Nucleus accumbens (tissue), 56 donors: ENCODE measurements at regions not wholly inside any gene's neighbourhood (a gene's known extent, or its start where the extent isn't known, plus 50 kb on each side); places are given as distances from the start of the nearest gene placed in this dataset.
"Not testable (repeated sequence)": the region's sequence is repeated elsewhere in the genome, so short reads cannot be mapped to it uniquely, and the experiment has no call there.

Experiments used
- DNase-seq, 56 donors: peaks; one replicate each; lab custom pipeline; 2025; lab: John Stamatoyannopoulos, UW

DNA sequence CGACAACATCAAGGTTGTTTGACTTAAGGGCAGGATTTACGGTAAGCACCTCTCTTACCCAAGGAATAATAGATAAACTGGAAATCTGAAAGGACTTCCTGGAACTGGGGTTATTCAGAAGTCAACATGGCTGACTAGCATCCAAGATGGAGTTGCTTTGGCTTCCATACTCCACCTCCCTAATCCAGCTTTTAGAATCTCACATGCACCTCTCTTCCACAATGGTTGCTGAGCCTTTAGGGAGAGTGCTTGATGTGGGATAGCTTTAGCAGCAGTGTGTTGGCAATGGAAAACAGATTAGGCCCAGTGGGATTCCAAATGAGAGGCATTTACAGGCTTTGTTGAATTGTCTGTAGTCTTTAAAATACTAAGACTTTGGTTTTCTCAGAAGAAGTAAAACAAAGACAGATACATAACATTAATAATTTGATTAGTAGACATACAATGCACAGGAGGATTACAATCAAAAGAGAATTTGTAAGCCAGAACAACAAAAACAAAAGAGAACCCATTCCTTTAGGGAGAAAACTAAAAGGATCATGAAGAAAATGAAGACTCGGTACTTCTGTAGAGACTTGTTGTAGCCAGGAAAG lies 222.0 kb downstream of the HS3ST3B1 start:
- no peak for DNase-seq

DNA sequence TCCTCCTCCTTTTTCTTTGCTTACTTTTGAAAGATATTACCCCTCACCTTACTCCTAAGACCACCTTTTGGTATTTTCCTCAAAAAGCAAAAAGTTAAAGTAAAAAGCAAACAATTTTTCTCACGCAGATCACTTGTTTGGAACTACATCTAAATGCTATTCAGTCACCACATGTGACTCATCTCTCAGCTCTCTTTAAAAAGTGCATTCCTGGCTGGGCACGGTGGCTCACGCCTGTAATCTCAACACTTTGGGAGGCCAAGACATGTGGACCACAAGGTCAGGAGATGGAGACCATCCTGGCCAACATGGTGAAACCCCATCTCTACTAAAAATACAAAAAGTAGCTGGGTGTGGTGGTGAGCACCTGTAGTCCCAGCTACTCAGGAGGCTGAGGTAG lies 218.0 kb downstream of the HS3ST3B1 start:
- DNase-seq: not testable (repeated sequence)

- DNase-seq: no peak
Measured at GRCh38 chr17:14514973-14515372, 214.1 kb downstream of the HS3ST3B1 start.

GRCh38 chr17:14513835-14514234 lies 213.0 kb downstream of the HS3ST3B1 start:
- no peak for DNase-seq

DNA sequence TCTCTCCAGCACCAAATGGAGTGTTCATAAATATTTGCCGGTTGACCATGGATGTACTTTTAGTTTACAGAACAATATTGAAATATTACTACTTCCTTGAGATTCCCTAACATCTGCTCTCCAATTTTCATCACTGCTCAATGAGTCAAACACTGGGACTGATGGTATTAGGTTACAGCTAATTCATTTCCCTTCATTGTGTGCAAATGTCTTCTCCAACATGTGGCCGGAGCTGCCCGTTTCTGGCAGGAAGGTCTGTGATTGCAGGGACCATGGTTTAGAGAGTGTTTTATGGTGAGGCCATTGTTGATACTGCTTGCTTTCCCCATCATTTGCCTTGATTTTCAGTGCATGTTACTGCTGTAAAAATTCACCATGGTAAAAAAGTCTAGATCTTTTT lies 209.3 kb downstream of the HS3ST3B1 start:
- DNase-seq: no peak

- DNase-seq: no peak
Measured at GRCh38 chr17:14508156-14508555, 207.3 kb downstream of the HS3ST3B1 start.

- DNase-seq: no peak
Measured at GRCh38 chr17:14506364-14506763, 205.5 kb downstream of the HS3ST3B1 start.

GRCh38 chr17:14505606-14506005 lies 204.7 kb downstream of the HS3ST3B1 start:
- no peak for DNase-seq

DNA sequence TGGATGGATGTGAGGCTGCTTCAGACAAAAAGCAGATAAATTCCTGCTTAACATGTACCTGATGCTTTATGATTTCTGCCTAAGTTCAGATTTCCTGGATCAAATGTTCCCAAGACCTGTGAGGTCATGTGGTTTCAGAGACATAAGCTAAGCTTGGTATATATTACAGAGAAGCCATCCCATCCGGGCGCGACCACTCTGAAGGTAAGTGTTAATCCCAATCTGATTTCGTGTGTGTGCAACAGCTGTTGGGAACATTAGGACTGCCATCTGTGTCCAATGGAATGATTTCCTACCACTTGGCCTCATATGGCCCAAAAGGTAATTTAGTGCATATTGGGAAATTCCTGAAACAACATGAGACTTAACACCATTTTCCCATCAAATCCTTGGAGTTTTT lies 199.1 kb downstream of the HS3ST3B1 start:
- no peak for DNase-seq

DNA sequence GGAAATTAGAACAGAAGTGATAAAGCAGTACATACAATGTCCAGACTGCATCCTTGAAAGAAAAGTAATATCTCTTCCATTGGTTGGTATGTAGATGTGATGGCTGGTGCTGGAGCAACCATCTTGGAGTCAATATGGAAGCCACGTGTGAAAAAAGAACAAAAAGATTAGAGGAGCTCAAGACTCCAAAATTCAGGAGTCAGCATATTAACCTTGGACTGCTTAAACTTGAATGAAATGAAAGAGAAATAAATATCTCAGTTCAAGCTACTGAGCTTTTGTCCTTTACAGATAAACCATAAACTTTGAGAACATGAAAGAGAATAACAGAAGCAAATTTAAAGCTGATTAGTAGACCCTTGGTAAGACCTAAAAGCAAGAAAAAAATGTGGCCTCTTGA lies 197.9 kb downstream of the HS3ST3B1 start:
- no peak for DNase-seq

DNA sequence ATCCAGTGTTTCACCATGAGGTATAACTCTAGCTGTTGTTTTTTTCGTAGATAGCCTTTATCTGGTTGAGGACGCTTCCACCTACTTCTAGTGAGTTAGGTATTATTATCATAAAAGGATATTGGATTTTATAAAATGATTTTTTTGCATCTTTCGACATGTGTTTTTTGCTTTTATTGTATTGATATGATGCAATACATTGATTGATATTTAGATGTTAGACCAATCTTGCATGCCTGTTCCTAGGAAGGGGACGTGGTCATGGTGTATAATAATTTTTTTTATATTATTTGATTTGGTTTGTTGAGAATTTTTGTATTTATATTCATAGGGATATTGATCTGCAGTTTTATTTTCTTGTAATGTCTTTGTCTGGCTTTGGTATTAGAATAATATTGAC lies 193.3 kb downstream of the HS3ST3B1 start:
- no peak for DNase-seq

- no peak for DNase-seq
Measured at GRCh38 chr17:14489986-14490385, 189.1 kb downstream of the HS3ST3B1 start.

DNA sequence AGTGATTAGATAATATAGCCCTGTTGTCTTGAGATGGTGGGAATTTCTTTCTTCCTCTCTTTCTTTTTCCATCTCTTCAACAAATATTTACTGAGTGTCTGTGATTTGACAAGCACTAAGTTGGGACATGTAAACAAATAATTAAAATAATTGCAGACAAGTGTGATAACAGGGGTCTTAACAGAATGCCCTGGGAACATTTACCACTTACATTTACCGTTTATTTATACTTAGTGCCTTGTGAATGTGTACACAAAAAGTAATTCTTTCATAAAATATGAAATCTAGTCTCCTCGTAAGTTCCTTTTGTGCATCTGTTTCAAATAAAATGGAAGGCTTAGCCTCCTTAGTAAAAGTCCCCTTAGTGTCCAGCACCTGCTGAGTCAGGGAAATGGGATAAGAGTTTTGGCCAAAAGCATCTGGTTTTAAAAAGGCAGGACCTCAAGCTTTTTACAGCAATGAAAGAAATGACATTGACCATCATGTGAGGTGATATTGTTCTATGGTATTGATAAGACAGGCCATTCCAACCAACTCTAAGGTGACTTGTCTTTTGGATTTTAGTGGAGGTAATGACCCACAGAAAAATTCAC lies 188.2 kb downstream of the HS3ST3B1 start:
- DNase-seq: no peak

DNA sequence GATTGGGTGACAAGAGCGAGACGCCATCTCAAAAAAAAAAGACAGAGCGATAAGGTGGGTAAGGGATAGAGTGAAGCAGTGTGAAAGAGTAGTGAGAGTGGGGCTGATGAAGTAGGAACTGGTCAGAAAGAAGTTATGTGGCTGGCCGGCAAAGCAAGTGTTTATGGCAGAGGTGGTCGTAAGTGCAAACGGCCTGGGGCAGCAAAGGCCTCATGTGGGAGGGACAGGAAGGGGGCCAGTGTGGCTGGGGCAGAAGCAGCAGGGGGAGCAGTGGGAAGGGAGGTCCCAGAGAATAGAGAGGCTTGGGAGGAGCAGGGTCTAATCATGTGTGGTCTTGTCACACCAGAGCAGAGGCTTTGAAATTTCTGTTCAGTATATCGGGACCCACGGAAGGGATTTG lies 186.2 kb downstream of the HS3ST3B1 start:
- DNase-seq: no peak

- DNase-seq: no peak
Measured at GRCh38 chr17:14482715-14483114, 181.8 kb downstream of the HS3ST3B1 start.

GRCh38 chr17:14481664-14482063 lies 180.8 kb downstream of the HS3ST3B1 start:
- DNase-seq: no peak

DNA sequence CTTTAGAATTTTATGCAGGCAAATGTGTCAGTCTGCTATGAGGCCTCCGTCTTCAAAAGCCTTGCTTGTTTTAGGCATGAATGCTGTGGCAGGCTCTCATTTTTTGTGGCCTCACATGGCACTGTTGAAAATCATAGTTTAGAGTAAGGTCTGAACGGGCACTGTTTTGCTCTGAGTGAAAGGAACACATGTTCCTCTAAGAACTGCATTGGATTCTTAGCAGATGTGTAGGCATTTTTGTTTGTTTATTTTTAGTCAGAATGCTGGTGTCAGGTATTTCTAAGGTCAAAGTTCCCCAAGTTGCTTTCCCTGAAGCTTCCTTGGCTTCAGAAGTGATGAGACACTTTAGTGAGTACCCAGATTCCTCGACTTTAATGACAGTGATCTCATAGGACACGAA lies 173.7 kb downstream of the HS3ST3B1 start:
- no peak for DNase-seq

DNA sequence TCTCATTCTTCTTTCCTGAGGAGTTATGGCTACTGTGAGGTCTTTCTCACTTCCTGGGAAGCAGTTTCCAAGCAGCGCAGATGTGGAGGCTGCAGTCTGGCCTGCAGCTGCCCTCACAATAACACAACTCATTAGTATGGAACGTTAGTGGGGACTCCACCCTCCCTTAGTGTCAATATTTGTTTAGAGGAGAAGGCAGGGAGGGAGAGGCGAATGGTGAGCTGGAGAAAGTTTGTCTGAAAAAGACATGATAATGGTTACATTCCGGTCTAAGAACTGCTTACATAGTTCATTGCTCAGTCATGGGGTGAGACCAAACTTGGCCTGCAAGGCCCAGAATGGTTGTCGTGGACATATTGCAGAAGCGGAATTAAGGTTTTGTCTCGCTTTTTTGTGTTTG lies 170.2 kb downstream of the HS3ST3B1 start:
- DNase-seq: no peak

GRCh38 chr17:14470417-14470816 lies 169.5 kb downstream of the HS3ST3B1 start:
- DNase-seq: no peak

DNA sequence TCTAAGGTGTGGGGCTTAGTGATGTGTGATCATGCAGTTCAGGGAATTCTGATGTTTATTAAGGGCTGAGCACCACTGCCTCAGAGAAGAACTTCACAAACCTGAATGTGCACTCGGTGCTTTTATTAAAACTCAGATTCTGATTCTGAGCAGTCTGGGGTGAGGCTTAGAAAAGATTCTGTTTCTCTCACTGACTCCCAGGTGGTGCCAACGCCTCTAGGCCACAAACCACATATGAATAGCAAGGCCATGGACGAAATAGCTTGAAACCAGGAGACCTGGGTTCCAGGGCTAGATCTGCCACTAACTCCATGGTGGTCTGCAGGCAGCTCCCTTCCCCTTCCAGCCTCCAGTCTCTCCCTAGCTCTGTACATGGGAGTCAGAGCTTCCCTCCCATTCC lies 169.1 kb downstream of the HS3ST3B1 start:
- DNase-seq: no peak

DNA sequence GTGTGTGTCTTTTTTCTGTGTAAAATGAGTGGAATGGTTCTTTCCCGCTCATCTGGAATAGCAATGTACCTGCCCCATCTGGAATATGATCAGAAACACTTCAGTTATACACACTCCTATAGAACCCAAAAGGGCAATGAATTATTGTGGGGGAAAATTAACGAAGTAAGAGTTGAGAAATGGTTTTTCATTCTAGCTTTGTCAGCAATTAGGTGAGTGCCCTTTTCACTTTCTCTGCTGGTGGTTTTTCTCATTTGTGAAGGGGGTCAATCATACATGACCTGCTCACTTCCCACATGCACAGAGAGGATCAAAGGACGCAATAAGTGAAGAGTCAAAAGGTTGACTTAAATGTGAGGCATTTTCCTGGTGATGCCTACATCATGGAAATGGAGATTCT lies 168.0 kb downstream of the HS3ST3B1 start:
- no peak for DNase-seq

DNA sequence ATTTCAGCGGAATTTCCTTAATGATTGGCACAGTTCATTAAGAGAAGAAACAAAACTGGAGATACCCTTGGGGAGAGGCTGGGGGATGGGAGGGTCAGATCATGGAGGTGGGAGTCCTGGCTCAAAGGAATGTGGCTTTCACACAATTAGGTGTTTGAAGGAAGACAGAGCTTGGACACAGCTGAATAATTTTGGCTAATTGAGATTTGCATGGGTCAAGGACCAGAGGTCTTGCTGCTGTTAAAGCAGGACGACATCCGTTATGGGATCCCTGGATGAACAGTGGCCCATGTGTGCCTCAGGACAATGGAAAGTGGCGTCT lies 160.3 kb downstream of the HS3ST3B1 start:
- no peak for DNase-seq
